Activated T-cell treated with anti-CD3 and anti-CD28 coated beads, Interleukin-2, amount 50 U/mL, for 24 hours (primary cell): ENCODE measurements at regions not wholly inside any gene's neighbourhood (a gene's known extent, or its start where the extent isn't known, plus 50 kb on each side); places are given as distances from the start of the nearest gene placed in this dataset.

ENCODE experiments used
- DNase-seq: peaks from one replicate; pipeline ENCODE4 v3.0.0-alpha.2; 2020
- H3K27ac Mint-ChIP-seq: 2 replicates; pipeline ENCODE4 v1.8.0; 2020; ENCODE audit warnings: mild to moderate bottlenecking, mixed read lengths
- H3K27me3 Mint-ChIP-seq: 2 replicates; pipeline ENCODE4 v1.8.0; 2020; ENCODE audit warnings: mixed read lengths
- H3K36me3 Mint-ChIP-seq: 2 replicates; pipeline ENCODE4 v1.8.0; 2020; ENCODE audit warnings: low read depth, mixed read lengths
- H3K4me1 Mint-ChIP-seq: 2 replicates; pipeline ENCODE4 v1.8.0; 2020; ENCODE audit warnings: low read depth, mixed read lengths
- H3K4me3 Mint-ChIP-seq: 2 replicates; pipeline ENCODE4 v1.8.0; 2020; ENCODE audit warnings: mild to moderate bottlenecking, moderate library complexity, mixed read lengths
- H3K9me3 Mint-ChIP-seq: 2 replicates; pipeline ENCODE4 v1.8.0; 2020; ENCODE audit warnings: mixed read lengths

DNA sequence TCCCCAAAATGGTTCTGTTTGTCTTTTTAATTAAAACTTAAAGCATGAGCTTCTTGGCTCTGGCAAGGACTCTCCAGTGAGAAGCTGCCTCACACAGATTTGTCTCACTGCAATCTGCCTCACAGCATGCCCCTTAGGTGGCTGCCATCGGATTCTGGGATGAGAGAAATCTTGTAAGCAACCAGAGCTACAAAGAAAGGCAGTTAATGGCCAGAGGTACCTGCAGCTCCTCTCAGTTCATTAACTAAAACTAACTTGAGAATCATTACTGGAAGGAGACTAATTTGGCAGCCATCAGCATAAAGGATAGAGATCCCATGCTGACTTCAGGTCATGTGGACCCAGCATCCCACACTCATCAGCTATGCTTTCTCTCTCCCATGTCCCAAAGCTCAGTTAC is 220.6 kb upstream of the DMAC1 start:
- Mint-ChIP-seq H3K9me3 (peaks cover 6% of the 10 kb centered on the region), H3K27me3 (no peaks in the 10 kb centered on the region), H3K4me3 (no peak overlapping the region), H3K4me1 (no peaks in the 10 kb centered on the region), H3K36me3 (no peaks in the 10 kb centered on the region), H3K27ac (no peak overlapping the region)
- DNase-seq: no peak

DNA sequence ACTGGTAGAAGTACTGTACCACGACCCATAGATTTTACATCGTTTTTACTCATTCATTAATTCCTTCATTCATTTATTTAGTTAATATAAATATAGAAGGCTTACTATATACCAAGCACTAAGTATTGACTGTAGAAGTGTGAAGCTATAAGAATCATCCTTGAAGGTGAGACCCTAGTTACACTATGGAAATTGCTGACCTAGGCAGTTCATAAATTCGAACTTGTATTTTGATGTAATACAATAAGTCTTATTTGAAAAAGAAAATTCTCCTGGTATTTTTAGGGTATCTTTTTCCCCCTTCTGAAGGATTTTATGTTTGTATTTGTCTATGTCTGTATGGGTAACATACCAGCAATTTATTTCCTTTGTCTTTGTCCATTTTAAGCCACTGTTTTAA is 220.1 kb upstream of the DMAC1 start:
- H3K27ac Mint-ChIP-seq: no peak overlapping the region
- no peak for DNase-seq
- H3K4me3 Mint-ChIP-seq: no peak overlapping the region
- H3K36me3 Mint-ChIP-seq: no peaks in the 10 kb centered on the region
- H3K9me3 Mint-ChIP-seq: peaks cover 6% of the 10 kb centered on the region
- peaks cover 4% of the 10 kb centered on the region for H3K4me1 Mint-ChIP-seq
- H3K27me3 Mint-ChIP-seq: no peaks in the 10 kb centered on the region

DNA sequence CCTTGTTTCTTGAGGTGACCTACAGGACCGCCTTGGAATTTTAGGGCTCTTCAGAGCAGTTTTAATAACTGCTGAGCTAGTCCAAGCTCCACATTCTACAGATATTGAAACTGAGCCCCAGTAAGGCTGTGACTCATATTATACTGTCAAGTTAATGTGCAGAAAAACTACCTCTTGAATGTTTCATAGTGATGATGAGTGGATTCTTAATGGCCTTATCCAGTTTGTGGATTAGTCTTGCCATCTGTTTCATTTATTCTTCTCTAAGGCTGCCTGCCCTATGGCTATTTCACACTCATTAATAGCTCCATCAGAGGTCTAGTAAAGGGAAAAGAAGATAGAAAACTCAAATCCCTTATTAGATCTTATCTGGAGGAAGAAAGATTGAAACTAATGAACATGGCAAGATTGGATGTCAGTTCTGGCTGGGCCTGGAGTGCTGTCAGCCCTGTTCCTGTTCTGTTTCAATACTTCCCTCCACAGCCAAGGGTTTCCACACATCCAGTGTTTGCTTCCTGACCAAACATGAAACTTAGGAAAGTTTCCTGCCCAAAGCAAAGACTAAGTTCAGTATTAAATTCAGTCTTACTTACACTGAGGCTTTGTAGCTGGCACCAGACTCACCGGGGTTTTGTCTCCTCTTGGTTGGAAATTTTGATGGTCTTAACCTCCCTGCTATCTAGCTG is 215.6 kb upstream of the DMAC1 start:
- Mint-ChIP-seq H3K36me3 (no peaks in the 10 kb centered on the region), H3K9me3 (no peaks in the 10 kb centered on the region), H3K27me3 (no peaks in the 10 kb centered on the region), H3K4me1 (peaks cover 4% of the 10 kb centered on the region), H3K27ac (no peak overlapping the region), H3K4me3 (no peak overlapping the region)
- no peak for DNase-seq

DNA sequence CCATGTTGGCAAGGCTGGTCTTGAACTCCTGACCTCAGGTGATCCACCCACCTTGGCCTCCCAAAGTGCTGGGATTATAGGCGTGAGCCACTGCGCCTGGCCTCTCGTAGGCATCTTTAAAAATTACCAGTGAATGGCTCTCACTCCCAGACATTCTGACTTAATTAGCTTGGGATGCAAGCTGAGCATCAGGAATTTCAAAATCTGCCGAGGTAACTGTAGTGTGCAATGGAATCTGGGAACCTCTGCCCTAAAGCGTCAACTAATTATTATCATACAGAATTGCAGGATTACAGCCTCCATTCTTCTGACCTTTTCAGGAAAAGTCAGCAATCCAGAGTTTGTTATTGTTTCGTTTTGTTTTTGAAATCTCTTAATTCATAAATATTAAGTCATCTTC is 213.4 kb upstream of the DMAC1 start:
- Mint-ChIP-seq H3K27ac (no peak overlapping the region), H3K4me3 (no peak overlapping the region), H3K9me3 (no peaks in the 10 kb centered on the region), H3K4me1 (peaks cover 4% of the 10 kb centered on the region), H3K36me3 (no peaks in the 10 kb centered on the region), H3K27me3 (no peaks in the 10 kb centered on the region)
- DNase-seq: no peak

DNA sequence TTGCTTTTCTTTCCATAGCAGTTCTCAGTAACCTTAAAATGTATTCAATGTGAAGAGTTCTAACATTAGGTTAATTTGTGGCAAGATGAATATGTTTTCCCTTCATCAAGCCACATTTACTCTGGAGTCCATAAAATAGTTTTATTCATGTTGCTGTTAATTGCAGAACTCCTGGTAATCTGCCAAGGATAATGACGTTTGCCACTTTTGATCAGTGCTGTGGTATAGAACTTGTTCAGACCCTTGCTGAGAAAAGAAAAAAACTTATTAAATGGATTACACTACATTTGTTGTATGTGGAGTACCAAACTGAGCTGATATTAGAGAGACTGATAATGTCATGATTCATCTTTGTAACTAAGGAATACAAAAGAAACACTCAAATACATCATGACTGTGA is 212.4 kb upstream of the DMAC1 start:
- no peak overlapping the region for H3K4me3 Mint-ChIP-seq
- DNase-seq: no peak
- H3K9me3 Mint-ChIP-seq: no peaks in the 10 kb centered on the region
- no peaks in the 10 kb centered on the region for H3K36me3 Mint-ChIP-seq
- H3K27me3 Mint-ChIP-seq: no peaks in the 10 kb centered on the region
- no peak overlapping the region for H3K27ac Mint-ChIP-seq
- H3K4me1 Mint-ChIP-seq: peaks cover 4% of the 10 kb centered on the region

DNA sequence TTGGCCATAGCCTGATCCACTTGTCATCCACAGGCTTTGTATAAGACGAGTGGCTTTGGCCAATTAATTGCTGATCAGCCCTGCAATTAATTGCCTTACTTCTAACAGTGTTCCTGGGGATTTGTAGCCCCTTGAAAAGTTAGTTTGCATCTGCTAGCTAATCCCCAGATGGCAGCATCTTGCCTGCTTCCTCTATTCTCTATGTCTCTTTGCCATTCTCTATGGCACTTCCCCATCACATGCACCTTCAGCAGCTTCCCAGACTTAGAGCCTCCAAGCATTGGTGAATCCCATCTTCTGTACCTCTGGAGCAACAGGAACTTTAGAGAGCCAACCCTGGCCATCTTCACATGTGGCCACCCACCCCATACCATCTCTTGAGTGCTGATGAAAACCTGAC is 197.0 kb upstream of the DMAC1 start:
- no peak overlapping the region for H3K27ac Mint-ChIP-seq
- H3K27me3 Mint-ChIP-seq: no peaks in the 10 kb centered on the region
- DNase-seq: no peak
- H3K4me1 Mint-ChIP-seq: no peaks in the 10 kb centered on the region
- no peak overlapping the region for H3K4me3 Mint-ChIP-seq
- H3K9me3 Mint-ChIP-seq: no peaks in the 10 kb centered on the region
- H3K36me3 Mint-ChIP-seq: no peaks in the 10 kb centered on the region

DNA sequence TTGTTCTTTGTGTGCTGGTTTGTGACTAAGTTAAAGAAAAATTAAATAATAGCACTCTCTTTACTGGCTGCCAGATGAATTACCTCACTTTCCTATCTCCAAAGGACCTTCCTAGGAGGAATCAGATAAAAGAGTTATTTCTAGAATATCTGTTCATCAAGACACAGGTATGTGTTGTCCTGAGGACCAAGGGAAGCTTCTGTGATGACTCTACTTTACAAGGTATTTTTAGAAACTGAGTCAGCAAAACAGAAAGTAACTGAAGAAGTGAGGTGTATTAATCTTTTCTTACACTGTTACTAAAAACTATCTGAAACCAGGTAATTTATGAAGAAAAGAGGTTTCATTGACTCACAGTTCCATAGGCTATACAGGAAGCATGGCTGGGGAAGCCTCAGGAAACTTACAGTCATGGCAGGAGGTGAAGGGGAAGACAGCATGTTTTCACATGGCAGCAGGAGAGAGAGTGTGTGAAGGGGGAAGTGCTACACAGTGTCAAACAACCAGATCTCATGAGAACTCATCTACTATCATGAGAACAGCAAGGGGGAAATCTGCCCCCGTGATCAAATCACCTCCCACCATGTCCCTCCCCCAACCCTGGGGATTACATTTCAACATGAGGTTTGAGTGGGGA is 189.2 kb upstream of the DMAC1 start:
- Mint-ChIP-seq H3K27me3 (peaks cover 3% of the 10 kb centered on the region), H3K27ac (peak overlapping the region; percentile 5), H3K36me3 (no peaks in the 10 kb centered on the region), H3K4me3 (no peak overlapping the region), H3K4me1 (peaks cover 11% of the 10 kb centered on the region), H3K9me3 (peaks cover 3% of the 10 kb centered on the region)
- no peak for DNase-seq

DNA sequence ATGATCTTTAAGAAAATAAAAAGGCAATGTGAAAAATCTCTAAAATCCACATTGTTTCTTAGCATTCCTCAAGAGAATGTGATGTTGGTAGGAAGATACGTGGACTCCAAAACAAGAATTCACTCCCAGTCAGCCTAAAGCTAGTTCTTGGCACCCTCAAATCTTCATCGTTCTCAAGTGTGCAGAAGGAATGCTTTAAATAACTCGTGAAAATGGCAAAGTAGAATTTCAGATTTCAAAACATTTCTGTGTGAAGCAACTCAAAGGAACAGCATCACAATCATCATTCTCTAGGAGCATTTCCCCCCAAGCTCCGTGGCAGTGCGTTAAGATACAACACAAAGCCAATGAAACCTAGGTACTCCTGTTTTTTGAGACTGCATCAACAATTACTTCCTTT is 185.1 kb upstream of the DMAC1 start:
- Mint-ChIP-seq H3K27me3 (no peaks in the 10 kb centered on the region), H3K4me1 (peaks cover 47% of the 10 kb centered on the region)

DNA sequence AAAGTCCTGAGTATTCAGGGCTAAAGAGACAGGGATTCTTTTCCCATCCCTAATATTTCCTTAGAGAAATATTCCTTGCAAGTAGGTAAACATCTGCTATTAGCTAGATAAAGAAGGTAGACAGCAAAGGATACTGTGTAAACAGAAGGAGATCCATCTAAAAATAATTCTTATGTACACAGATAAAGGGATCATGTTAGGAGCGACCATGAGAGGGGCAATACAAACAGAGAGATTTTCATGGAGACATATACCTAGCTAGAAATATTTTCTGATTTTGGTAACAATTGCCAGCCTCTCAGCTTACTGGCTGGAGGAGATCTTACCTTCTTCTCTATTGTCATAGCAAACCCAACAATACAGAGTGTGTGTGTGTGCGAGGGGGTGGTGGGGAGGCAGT is 184.6 kb upstream of the DMAC1 start:
- peaks cover 3% of the 10 kb centered on the region for H3K9me3 Mint-ChIP-seq
- H3K36me3 Mint-ChIP-seq: no peaks in the 10 kb centered on the region
- DNase-seq: no peak
- no peak overlapping the region for H3K27ac Mint-ChIP-seq
- H3K27me3 Mint-ChIP-seq: no peaks in the 10 kb centered on the region
- H3K4me3 Mint-ChIP-seq: no peak overlapping the region
- peaks cover 50% of the 10 kb centered on the region for H3K4me1 Mint-ChIP-seq

More for the DNA sequence above, 185.1 kb upstream of the DMAC1 start:
- H3K27ac Mint-ChIP-seq: no peak overlapping the region
- H3K9me3 Mint-ChIP-seq: peaks cover 3% of the 10 kb centered on the region
- no peak overlapping the region for H3K4me3 Mint-ChIP-seq
- no peak for DNase-seq
- no peaks in the 10 kb centered on the region for H3K36me3 Mint-ChIP-seq

DNA sequence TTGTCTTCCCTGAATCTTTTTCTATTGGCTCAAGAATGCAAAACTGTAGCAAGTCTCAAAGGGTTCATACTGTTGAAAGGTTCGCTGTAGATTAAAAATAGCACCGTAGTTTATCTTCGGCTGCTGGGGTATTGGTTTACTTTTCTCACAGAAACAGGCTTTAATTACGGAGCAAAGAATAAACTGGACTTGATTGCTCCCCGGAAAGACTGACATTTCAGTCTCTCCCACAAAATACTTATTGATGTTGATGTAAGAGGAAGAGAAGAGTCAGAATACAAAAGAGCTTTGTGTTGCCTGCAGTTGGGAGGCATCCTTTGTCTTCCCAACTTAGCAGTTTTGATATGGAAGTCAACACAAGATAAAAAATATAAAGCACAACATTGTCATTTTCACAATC is 183.9 kb upstream of the DMAC1 start:
- Mint-ChIP-seq H3K9me3 (no peaks in the 10 kb centered on the region), H3K4me3 (no peak overlapping the region), H3K27ac (no peak overlapping the region)

DNA sequence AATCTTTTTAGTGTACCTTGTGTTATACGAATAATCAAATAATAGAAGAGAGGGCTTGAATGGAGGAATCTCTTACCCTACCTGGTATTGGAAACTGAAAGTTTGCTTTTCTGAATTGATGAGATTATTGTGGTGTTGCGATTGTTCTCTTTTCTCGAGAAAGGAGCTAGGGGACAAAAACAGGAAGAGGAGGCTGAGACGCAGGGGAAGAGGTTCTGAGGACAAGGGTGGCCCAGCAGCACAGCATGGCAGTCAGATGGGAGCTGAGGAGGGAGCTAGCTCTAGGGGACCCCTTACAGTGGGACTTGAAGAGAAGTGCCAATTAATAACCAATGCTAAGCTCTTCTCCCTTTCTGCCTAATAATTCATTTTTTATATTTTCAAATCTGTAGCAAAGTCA is 183.3 kb upstream of the DMAC1 start:
- H3K36me3 Mint-ChIP-seq: no peaks in the 10 kb centered on the region
- no peaks in the 10 kb centered on the region for H3K9me3 Mint-ChIP-seq
- peaks cover 52% of the 10 kb centered on the region for H3K4me1 Mint-ChIP-seq
- DNase-seq: no peak
- peak overlapping the region; percentile 34 for H3K4me3 Mint-ChIP-seq
- no peaks in the 10 kb centered on the region for H3K27me3 Mint-ChIP-seq
- H3K27ac Mint-ChIP-seq: peak overlapping the region; percentile 86

More for the DNA sequence above, 183.9 kb upstream of the DMAC1 start:
- Mint-ChIP-seq H3K27me3 (no peaks in the 10 kb centered on the region), H3K4me1 (peaks cover 47% of the 10 kb centered on the region), H3K36me3 (no peaks in the 10 kb centered on the region)
- no peak for DNase-seq

DNA sequence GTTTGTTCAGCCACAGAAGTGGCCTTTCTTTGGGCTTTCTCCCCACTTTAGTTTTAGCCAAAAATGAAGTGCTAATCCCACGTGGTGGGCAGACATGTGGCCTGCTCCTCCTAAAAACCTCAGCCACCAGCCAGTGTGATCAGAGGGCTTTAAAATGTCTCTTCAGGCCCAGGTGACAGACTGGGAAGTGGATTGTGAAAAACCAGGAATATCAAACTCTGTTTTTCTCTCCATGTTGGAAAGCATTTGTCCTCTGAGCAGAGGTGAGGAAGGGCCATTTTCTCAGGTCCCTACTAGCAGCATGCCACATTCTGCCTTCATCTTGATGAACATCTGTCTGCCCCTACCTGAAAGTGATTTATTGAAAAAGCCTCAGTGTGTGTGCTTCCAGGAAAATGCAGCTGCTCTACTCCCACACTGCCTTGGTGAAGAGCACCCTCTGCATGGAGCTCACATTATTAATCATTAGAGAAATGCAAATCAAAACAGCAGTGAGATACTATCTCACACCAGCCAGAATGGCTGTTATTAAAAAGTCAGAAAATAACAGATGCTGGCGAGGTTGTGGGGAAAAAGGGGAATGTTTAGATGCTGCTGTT is 181.2 kb upstream of the DMAC1 start:
- H3K27me3 Mint-ChIP-seq: no peaks in the 10 kb centered on the region
- peaks cover 72% of the 10 kb centered on the region for H3K4me1 Mint-ChIP-seq
- H3K27ac Mint-ChIP-seq: peak overlapping the region; percentile 61
- no peaks in the 10 kb centered on the region for H3K9me3 Mint-ChIP-seq
- no peak overlapping the region for H3K4me3 Mint-ChIP-seq
- DNase-seq: no peak
- H3K36me3 Mint-ChIP-seq: no peaks in the 10 kb centered on the region

DNA sequence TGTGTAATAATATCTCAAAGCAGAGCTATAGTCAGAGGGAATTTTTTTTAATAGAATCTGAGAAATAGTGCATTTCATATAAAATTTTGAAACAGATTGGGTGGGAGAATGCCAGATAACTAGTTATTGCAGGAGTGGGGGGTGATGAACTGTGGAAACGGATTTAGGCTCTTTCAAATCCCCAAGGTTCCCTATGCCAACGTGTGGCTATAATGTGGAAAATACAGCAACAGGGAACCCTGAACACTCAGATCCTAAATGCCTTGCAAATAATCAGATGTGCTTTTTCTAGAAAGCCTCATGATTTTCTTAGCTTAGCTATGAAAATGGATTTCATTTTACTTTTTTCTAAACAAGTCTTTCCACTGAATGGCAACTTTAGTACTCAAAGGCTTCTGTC is 180.5 kb upstream of the DMAC1 start:
- Mint-ChIP-seq H3K4me1 (peaks cover 78% of the 10 kb centered on the region), H3K27ac (no peak overlapping the region), H3K4me3 (no peak overlapping the region), H3K27me3 (no peaks in the 10 kb centered on the region), H3K36me3 (no peaks in the 10 kb centered on the region), H3K9me3 (no peaks in the 10 kb centered on the region)
- DNase-seq: no peak

DNA sequence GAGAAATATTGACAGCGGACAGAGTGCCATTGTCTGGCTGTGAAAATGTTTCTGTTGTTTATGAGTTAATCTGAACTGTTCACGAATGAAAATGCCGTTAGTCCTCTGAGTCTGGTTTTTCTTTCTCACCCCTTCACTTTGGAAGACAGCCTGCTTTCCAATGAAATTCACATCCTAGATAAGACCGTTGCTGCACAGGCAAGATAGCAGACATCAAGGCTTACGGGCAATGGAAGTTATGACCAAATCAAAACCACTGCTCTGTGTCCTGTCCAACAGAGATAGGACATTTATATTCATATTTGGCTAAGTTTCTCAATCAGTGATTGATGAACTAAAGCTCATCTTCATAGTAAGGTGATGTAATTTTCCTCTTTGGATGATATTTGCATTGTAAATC is 180.0 kb upstream of the DMAC1 start:
- Mint-ChIP-seq H3K9me3 (no peaks in the 10 kb centered on the region), H3K4me1 (peaks cover 80% of the 10 kb centered on the region), H3K27ac (no peak overlapping the region), H3K36me3 (no peaks in the 10 kb centered on the region), H3K4me3 (no peak overlapping the region), H3K27me3 (no peaks in the 10 kb centered on the region)
- DNase-seq: no peak

DNA sequence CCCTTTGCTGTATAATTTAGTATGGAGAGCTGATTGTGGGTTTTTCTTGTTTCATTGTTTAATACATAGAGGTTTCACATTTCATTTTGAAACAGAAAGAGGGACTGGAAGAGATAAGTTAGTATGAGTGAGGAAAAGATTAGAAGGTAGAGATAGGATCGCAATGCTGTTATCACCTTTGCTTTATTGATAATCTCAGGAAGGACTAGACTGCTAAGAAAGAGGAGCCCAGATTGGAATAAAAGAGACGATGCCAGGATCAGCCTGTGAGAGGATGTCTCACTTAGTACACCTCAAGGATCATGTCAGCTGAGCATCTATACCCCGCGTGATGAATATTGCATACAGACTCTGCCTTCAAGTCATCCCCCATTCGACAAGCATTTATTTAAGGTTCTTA is 178.0 kb upstream of the DMAC1 start:
- Mint-ChIP-seq H3K9me3 (no peaks in the 10 kb centered on the region), H3K4me1 (peaks cover 85% of the 10 kb centered on the region), H3K27me3 (no peaks in the 10 kb centered on the region), H3K36me3 (no peaks in the 10 kb centered on the region), H3K27ac (peak overlapping the region; percentile 93), H3K4me3 (peak overlapping the region; percentile 1)
- DNase-seq: no peak
